GM19035 (cell line): ENCODE measurements at regions not wholly inside any gene's neighbourhood (a gene's known extent, or its start where the extent isn't known, plus 50 kb on each side); places are given as distances from the start of the nearest gene placed in this dataset.

Experiments used
- ATAC-seq: cut with Tn5 transposase; IDR thresholded peaks from one replicate; pipeline ENCODE4 v1.9.1; 2021; ENCODE audit not compliant: unreplicated experiment

GRCh38 chr17:79524213-79525187, 86.4 kb downstream of the RBFOX3 start:
- no peak for ATAC-seq

GRCh38 chr17:79522414-79522813, 88.4 kb downstream of the RBFOX3 start:
- no peak for ATAC-seq

DNA sequence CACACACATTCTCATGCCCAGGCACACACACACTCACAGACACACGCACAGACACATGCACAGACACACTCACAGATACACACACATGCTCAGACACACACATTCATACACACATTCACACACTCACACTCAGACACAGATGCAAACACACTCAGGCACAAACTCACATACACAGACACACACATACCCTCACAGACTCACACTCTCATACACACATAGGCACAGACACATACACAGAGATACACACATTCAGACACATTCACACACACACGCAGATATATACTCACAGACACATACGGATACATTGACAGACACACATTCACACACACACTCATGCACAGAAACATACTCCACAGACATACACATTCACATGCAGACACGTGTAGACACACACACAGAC, 89.6 kb downstream of the RBFOX3 start:
- ATAC-seq = no peak

- ATAC-seq = no peak
Observed at GRCh38 chr17:79520167-79521165, 90.4 kb downstream of the RBFOX3 start.

GRCh38 chr17:79519601-79520000, 91.2 kb downstream of the RBFOX3 start:
- ATAC-seq = no peak

DNA sequence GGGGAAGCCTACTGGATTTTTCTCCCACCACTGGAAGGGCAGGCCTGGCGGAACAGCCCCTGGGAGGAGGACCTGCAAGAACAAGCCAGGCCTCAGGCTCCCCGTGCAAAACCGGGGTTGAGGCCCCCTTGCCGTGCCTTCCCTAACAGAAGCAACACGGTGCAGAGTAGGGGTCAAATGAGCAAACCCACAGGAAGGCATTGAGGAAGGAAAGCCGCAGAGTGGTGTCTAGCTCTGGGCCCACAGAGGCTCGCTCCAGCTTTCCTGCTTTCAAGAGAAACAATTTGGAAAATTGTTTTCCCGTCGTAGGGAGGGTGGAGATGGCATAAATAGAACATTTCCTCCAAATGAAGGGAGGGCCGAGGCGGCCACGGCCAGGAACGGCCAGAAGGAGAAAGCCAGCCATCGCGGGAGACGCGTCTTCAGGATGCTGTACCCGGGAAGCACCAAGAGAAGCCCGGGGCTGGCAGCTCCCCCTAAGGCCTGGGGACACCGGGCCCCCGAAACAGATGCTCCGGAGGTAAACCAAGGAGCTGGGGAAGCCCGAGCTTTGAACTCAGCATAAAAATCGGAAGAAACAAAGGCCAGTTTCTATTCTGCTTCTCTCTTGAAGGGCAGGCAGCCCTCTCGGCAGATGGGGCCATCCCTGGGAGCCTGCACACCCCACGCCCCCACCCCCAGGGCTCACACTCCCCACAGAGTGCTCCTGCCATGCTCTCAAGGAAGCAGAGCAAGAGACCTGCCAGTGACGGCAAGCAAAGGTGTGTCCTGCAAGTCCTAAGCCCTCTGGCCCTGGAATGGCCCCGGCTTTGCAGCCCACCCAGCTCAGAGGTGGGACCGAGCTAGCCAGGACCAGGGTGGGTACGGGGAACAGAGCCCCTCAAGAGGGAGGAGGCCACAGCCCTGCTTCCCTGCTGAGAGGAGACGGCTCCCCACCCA, 92.0 kb downstream of the RBFOX3 start:
- ATAC-seq = no peak

DNA sequence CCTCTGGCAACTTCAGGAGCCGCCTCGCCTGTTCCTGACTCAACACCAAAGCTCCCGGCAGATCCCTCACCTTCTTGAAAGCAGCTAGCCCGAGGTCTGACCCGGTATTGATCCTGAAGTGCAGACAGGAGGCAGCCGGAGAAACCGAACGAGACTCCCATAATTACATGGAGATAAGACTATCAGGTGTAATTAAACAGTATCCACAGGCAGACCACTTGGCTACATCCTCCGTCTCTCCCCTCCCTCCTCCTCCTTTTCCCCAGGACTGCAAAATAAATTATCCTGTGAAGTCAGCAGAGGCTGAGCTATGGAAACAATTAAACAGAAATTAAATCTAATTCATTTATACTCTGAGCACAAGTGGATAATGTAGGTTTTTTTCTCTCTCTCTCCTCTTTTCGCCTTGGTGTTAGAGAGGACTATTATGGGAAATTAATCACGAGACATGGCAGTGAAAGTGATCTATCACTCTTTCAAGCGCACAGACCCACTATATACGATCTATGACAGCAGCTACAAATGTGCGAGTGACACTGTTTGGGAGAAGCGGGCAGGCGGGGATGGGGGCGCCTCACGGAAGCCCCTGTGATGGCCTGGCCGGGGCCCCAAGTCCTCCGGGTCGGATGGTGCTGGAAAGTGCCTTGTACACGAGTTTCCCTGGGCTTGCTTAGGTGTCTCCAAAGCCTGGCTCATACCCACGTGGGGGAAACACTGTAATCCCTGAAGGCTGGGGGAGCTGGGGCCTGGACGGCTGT, 92.8 kb downstream of the RBFOX3 start:
- ATAC-seq = no peak

- no peak for ATAC-seq
Observed at GRCh38 chr17:79515646-79516571, 94.9 kb downstream of the RBFOX3 start.

- ATAC-seq = no peak
Observed at GRCh38 chr17:79515110-79515509, 95.7 kb downstream of the RBFOX3 start.

DNA sequence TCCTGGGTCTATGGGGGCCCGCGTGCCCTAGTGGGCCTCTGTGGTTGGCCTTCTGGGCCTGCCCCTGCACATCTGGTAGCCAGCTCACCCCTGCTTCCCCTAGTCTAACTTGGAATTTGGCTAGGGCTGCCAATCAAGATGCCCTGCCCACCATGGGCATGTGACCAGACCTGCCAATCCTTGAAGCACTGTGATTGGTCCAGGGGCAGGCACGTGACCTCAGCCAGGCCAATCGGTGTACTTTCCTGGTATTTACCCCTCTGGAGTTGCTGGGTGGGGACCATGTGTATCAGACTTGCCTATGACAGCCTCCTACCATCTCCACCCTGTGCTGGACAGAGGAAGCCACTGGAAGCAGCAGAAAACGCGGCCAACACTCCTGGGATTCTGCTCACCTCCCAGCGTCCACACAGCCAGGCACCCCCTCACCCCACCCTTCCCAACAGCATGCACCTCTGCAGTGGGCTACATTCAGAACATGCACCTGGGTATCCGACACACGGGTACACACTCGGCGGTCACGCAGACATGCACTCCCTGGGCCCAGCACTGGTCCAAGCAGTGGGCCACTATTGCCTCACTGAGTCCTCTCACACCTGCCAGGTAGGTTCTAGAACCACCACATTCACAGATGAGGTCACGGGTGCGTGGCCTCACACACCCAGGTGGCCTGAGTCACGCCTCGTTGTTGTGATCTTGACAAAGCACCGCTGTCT, 96.9 kb downstream of the RBFOX3 start:
- no peak for ATAC-seq

DNA sequence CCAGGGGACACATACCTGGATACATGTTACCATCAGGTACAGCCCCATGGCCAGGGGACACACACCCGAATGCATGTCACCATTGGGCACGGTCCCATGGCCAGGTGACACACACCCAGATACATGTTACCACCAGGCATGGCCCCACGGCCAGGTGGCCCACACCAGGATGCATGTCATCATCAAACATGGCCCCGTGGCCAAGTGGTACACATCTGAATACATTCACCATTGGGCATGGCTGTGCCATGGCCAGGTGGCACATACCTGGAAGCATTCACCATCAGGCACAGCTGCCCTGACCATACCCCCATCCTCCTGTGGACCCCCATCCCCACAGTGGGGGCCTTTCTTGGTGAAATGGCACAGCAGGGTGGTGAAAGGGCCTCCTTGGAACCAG, 97.6 kb downstream of the RBFOX3 start:
- no peak for ATAC-seq

GRCh38 chr17:79511471-79511870, 99.4 kb downstream of the RBFOX3 start:
- no peak for ATAC-seq

DNA sequence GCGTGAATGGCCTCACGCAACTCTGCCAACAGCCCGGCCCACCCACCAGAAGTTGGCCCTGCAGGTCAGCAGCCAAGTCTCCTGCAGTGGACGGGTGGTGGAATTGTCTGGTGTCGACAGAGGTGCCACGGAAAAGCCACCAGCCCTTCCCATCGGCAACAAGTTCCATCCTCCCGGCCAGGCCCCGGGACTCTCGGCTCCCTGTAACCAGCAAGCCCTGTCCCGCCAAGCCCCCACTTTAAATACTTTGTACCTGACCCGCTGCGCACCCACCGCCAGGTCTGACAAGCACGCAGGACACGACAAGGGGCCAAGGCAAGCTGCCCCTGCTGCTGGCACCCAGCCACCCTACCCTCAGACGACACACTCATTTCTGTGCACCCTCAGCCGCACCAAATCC, 100.8 kb downstream of the RBFOX3 start:
- no peak for ATAC-seq

DNA sequence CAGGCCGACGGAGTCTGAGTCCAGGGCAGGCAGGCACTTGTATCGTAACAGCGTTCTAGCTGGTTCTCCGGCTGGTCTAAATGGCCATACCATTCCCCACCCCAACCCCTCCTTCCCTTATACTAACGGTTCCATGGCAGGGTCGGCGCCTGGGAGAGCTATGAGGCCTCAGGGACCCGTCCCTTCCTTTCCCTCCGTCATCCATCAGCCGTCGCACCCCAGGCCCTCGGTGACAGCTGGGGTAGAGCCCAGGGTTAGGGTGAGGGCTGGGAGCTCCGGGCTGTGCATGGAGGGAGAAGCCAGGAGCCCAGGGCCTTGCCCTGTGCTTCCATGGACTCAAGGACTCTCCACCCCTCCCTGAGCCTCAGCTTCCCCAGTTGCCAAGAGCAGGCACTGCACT, 101.4 kb downstream of the RBFOX3 start:
- no peak for ATAC-seq

DNA sequence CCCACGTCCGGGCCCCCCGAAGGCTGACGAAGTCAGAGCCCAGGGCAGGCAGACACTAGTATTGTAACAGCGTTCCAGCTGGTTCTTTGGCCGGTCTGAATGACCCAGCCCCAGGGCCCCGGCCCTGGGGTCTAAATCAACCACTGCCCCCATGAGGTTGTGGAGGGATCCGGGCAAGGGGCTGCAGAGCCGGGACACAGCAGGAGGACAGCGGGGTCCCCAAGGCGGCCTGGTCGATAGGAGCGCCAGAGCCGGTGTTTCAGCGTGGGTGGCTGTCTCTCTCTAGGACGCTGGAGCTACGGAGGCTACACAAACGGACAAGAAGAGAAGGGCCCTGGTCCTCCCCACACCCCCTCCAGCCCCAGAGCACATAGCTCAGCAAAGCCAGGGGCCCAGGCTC, 101.8 kb downstream of the RBFOX3 start:
- no peak for ATAC-seq

DNA sequence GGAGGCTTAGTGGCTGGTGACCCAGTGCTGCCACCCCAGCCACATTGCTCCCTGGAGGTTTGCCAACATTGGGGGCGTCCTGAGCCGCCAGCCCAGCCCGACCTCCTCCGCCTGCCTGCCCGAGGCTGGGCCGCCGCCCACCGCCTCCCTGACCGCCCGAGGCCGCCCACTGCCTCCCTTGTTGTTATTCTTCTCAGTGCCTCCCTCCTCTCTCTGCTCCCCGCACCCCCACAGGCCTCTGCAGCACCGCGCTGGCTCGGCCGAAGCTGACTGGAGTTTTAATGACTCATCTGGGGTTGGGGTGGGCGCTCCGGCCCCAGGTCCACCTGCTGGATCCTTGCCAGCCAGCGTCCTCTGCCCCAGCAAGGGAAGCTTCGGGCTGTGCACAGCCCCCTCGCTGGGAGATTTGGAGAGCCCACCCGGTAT, 102.5 kb downstream of the RBFOX3 start:
- ATAC-seq = no peak

- no peak for ATAC-seq
Observed at GRCh38 chr17:79506955-79507354, 103.9 kb downstream of the RBFOX3 start.
